ENCODE measurements at regions not wholly inside any gene's neighbourhood (a gene's known extent, or its start where the extent isn't known, plus 50 kb on each side); places are given as distances from the start of the nearest gene placed in this dataset.

GRCh38 chr1:170355267-170355801, 176.6 kb upstream of the GORAB start:
- no peak for TF ChIP-seq CTCF (conservative IDR thresholded peaks at IDR 0.05)
- no peak for TF ChIP-seq ZFX (IDR thresholded peaks at IDR 0.05)
- H3K27ac ChIP-seq: no peak overlapping the region

- TF ChIP-seq CTCF (conservative IDR thresholded peaks at IDR 0.05) (no peak), ZFX (IDR thresholded peaks at IDR 0.05) (no peak)
- no peak overlapping the region for H3K27ac ChIP-seq
Observed at GRCh38 chr1:170356585-170356984, 175.4 kb upstream of the GORAB start.

- TF ChIP-seq CTCF (conservative IDR thresholded peaks at IDR 0.05) (no peak), ZFX (IDR thresholded peaks at IDR 0.05) (no peak)
- no peak overlapping the region for H3K27ac ChIP-seq
Observed at GRCh38 chr1:170357750-170358149, 174.2 kb upstream of the GORAB start.

GRCh38 chr1:170360601-170361000, 171.4 kb upstream of the GORAB start:
- H3K27ac ChIP-seq: no peak overlapping the region
- TF ChIP-seq ZFX (IDR thresholded peaks at IDR 0.05) (no peak), CTCF (conservative IDR thresholded peaks at IDR 0.05) (no peak)

GRCh38 chr1:170365331-170365730, 166.6 kb upstream of the GORAB start:
- no peak for TF ChIP-seq CTCF (conservative IDR thresholded peaks at IDR 0.05)
- TF ChIP-seq ZFX (IDR thresholded peaks at IDR 0.05): no peak
- H3K27ac ChIP-seq: no peak overlapping the region

GRCh38 chr1:170366980-170367379, 165.0 kb upstream of the GORAB start:
- no peak for TF ChIP-seq ZFX (IDR thresholded peaks at IDR 0.05)
- no peak for TF ChIP-seq CTCF (conservative IDR thresholded peaks at IDR 0.05)
- no peak overlapping the region for H3K27ac ChIP-seq

GRCh38 chr1:170367615-170368014, 164.4 kb upstream of the GORAB start:
- TF ChIP-seq ZFX (IDR thresholded peaks at IDR 0.05) (no peak), CTCF (conservative IDR thresholded peaks at IDR 0.05) (no peak)
- H3K27ac ChIP-seq: no peak overlapping the region
